HEK293 (cell line): ENCODE measurements at regions not wholly inside any gene's neighbourhood (a gene's known extent, or its start where the extent isn't known, plus 50 kb on each side); places are given as distances from the start of the nearest gene placed in this dataset.

ENCODE experiments used
- CTCF ChIP-seq: fragments of 450-650 bp; formaldehyde crosslinking; IDR thresholded peaks from 2 replicates; pipeline ENCODE4 v1.5.1; 2016; ENCODE audit warnings: missing biosample characterization, missing genetic modification characterization
- GLI4 ChIP-seq: fragments of 450-650 bp; formaldehyde crosslinking; IDR thresholded peaks from 2 replicates; pipeline ENCODE4 v1.5.1; 2016; ENCODE audit warnings: missing biosample characterization, missing genetic modification characterization
- HIC1 ChIP-seq: fragments of 450-650 bp; formaldehyde crosslinking; IDR thresholded peaks from 2 replicates; pipeline ENCODE4 v1.5.1; 2016; ENCODE audit warnings: missing biosample characterization, missing genetic modification characterization
- PRDM10 ChIP-seq: fragments of 450-650 bp; formaldehyde crosslinking; IDR thresholded peaks from 2 replicates; pipeline ENCODE4 v1.5.1; 2016; ENCODE audit warnings: missing biosample characterization, missing genetic modification characterization
- REST ChIP-seq: fragments of 450-650 bp; formaldehyde crosslinking; IDR thresholded peaks from 2 replicates; pipeline ENCODE4 v1.5.1; 2016; ENCODE audit warnings: missing biosample characterization, missing genetic modification characterization
- TSHZ1 ChIP-seq: fragments of 450-650 bp; formaldehyde crosslinking; IDR thresholded peaks from 2 replicates; pipeline ENCODE4 v1.5.1; 2016; ENCODE audit warnings: missing biosample characterization, missing genetic modification characterization, borderline replicate concordance
- ZBTB20 ChIP-seq: fragments of 450-650 bp; formaldehyde crosslinking; IDR thresholded peaks from 2 replicates; pipeline ENCODE4 v1.5.1; 2016; ENCODE audit warnings: missing biosample characterization, missing genetic modification characterization
- ZFP3 ChIP-seq: fragments of 450-650 bp; formaldehyde crosslinking; IDR thresholded peaks from 2 replicates; pipeline ENCODE4 v1.5.1; 2016; ENCODE audit warnings: low read depth, missing biosample characterization, missing genetic modification characterization
- ZNF132 ChIP-seq: fragments of 450-650 bp; formaldehyde crosslinking; IDR thresholded peaks from 2 replicates; pipeline ENCODE4 v1.5.1; 2017; ENCODE audit warnings: missing biosample characterization, missing genetic modification characterization, borderline replicate concordance
- ZNF423 ChIP-seq: fragments of 450-650 bp; formaldehyde crosslinking; IDR thresholded peaks from 2 replicates; pipeline ENCODE4 v1.5.1; 2016; ENCODE audit warnings: missing biosample characterization, missing genetic modification characterization
- ZNF521 ChIP-seq: fragments of 450-650 bp; formaldehyde crosslinking; IDR thresholded peaks from 2 replicates; pipeline ENCODE4 v1.5.1; 2017; ENCODE audit warnings: missing biosample characterization, mild to moderate bottlenecking, missing genetic modification characterization
- ZNF639 ChIP-seq: fragments of 450-650 bp; formaldehyde crosslinking; IDR thresholded peaks from 2 replicates; pipeline ENCODE4 v1.5.1; 2016; ENCODE audit warnings: missing biosample characterization, missing genetic modification characterization
- ZNF768 ChIP-seq: fragments of 450-650 bp; formaldehyde crosslinking; IDR thresholded peaks from 2 replicates; pipeline ENCODE4 v1.5.1; 2018; ENCODE audit warnings: missing biosample characterization, mild to moderate bottlenecking, missing genetic modification characterization

- TF ChIP-seq TSHZ1 (no peak), PRDM10 (tag by site-specific recombination) (no peak), REST (tag by site-specific recombination) (no peak), CTCF (tag by site-specific recombination) (no peak), ZFP3 (tag by site-specific recombination) (no peak), ZNF639 (no peak), ZBTB20 (no peak), HIC1 (tag by site-specific recombination) (no peak), GLI4 (no peak), ZNF521 (tag by site-specific recombination) (no peak), ZNF768 (tag by site-specific recombination) (no peak), ZNF132 (no peak), ZNF423 (tag by site-specific recombination) (no peak)
These were observed 534.5 kb downstream of the OMA1 start for GRCh38 chr1:58011978-58012377.
